GM19328 (cell line): ENCODE measurements at regions not wholly inside any gene's neighbourhood (a gene's known extent, or its start where the extent isn't known, plus 50 kb on each side); places are given as distances from the start of the nearest gene placed in this dataset.

Source experiments
- ATAC-seq: cut with Tn5 transposase; IDR thresholded peaks from one replicate; pipeline ENCODE4 v1.9.1; 2021; ENCODE audit warnings: mild to moderate bottlenecking, moderate library complexity; ENCODE audit not compliant: unreplicated experiment

- ATAC-seq, result no peak
Observed at GRCh38 chr15:69806287-69806915, 291.3 kb downstream of the TLE3 start.

- no peak for ATAC-seq
Observed at GRCh38 chr15:69807721-69808120, 290.0 kb downstream of the TLE3 start.

GRCh38 chr15:69808756-69809155 lies 289.0 kb downstream of the TLE3 start:
- ATAC-seq, result no peak

- no peak for ATAC-seq
Observed at GRCh38 chr15:69809421-69809820, 288.3 kb downstream of the TLE3 start.

- no peak for ATAC-seq
Observed at GRCh38 chr15:69810431-69811354, 287.0 kb downstream of the TLE3 start.

GRCh38 chr15:69812861-69813261 lies 284.9 kb downstream of the TLE3 start:
- ATAC-seq, result no peak

- no peak for ATAC-seq
Observed at GRCh38 chr15:69813881-69814280, 283.8 kb downstream of the TLE3 start.

GRCh38 chr15:69814932-69815331 lies 282.8 kb downstream of the TLE3 start:
- no peak for ATAC-seq

GRCh38 chr15:69815793-69816192 lies 281.9 kb downstream of the TLE3 start:
- ATAC-seq, result no peak

GRCh38 chr15:69816522-69816921 lies 281.2 kb downstream of the TLE3 start:
- ATAC-seq, result no peak

- no peak for ATAC-seq
Observed at GRCh38 chr15:69818529-69818928, 279.2 kb downstream of the TLE3 start.

GRCh38 chr15:69819371-69819770 lies 278.3 kb downstream of the TLE3 start:
- ATAC-seq, result no peak

GRCh38 chr15:69820819-69821218 lies 276.9 kb downstream of the TLE3 start:
- no peak for ATAC-seq

GRCh38 chr15:69823223-69823907 lies 274.4 kb downstream of the TLE3 start:
- ATAC-seq, result no peak

- ATAC-seq, result no peak
Observed at GRCh38 chr15:69824075-69824876, 273.4 kb downstream of the TLE3 start.

GRCh38 chr15:69824877-69825406 lies 272.8 kb downstream of the TLE3 start:
- ATAC-seq, result no peak

GRCh38 chr15:69825941-69826818 lies 271.5 kb downstream of the TLE3 start:
- ATAC-seq, result no peak

GRCh38 chr15:69826819-69827175 lies 270.9 kb downstream of the TLE3 start:
- no peak for ATAC-seq

GRCh38 chr15:69827751-69828150 lies 270.0 kb downstream of the TLE3 start:
- no peak for ATAC-seq
